ENCODE measurements at regions not wholly inside any gene's neighbourhood (a gene's known extent, or its start where the extent isn't known, plus 50 kb on each side); places are given as distances from the start of the nearest gene placed in this dataset.

- Histone ChIP-seq H3K9me3 (peaks cover 0 to 11% (median 0%) of the 10 kb centered on the region in 4 donors), H3K4me1 (no peaks in the 10 kb centered on the region), H3K36me3 (no peaks in the 10 kb centered on the region), H3K4me3 (no peak overlapping the region), H3K27me3 (no peaks in the 10 kb centered on the region), H3K27ac (no peak overlapping the region)
- DNase-seq (ENCODE audit: low spot score in 2 of 2): no peak
- WGBS, 2 donors: 82 to 83% methylated on average over 7 of the region's 7 CpGs
- no peak for TF ChIP-seq EP300 (IDR thresholded peaks at IDR 0.05)
Measured at GRCh38 chr11:70735976-70736375, 337.6 kb downstream of the CTTN start.

DNA sequence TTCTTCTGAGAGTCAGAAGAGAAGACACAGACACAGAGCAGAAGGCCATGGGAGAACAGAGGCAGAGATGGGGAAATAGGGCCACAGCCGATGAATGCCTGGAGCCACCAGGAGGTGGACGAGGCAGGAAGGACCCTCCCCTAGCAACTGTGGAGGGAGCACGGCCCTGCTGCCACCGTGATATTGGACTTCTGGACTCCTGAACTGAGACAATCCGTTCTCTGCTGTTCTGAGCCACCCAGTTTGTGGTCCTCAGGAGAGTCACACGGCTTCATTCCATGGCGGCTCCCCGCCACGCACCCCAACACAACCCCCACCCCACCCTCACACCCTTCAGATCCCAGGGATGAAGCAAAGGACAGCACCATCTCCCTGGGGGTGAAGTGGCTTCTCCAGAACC, 338.1 kb downstream of the CTTN start:
- Histone ChIP-seq H3K36me3 (no peaks in the 10 kb centered on the region), H3K4me1 (no peaks in the 10 kb centered on the region), H3K4me3 (no peak overlapping the region), H3K27ac (no peak overlapping the region), H3K27me3 (no peaks in the 10 kb centered on the region), H3K9me3 (peaks cover 0 to 11% (median 0%) of the 10 kb centered on the region in 4 donors)
- WGBS, 2 donors: 81% methylated on average over 8 to 9 of the region's 9 CpGs
- TF ChIP-seq, protein P1, sequence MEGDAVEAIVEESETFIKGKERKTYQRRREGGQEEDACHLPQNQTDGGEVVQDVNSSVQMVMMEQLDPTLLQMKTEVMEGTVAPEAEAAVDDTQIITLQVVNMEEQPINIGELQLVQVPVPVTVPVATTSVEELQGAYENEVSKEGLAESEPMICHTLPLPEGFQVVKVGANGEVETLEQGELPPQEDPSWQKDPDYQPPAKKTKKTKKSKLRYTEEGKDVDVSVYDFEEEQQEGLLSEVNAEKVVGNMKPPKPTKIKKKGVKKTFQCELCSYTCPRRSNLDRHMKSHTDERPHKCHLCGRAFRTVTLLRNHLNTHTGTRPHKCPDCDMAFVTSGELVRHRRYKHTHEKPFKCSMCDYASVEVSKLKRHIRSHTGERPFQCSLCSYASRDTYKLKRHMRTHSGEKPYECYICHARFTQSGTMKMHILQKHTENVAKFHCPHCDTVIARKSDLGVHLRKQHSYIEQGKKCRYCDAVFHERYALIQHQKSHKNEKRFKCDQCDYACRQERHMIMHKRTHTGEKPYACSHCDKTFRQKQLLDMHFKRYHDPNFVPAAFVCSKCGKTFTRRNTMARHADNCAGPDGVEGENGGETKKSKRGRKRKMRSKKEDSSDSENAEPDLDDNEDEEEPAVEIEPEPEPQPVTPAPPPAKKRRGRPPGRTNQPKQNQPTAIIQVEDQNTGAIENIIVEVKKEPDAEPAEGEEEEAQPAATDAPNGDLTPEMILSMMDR (IDR thresholded peaks at IDR 0.05): no peak
- TF ChIP-seq EP300 (IDR thresholded peaks at IDR 0.05): no peak
- no peak for TF ChIP-seq POLR2A (IDR thresholded peaks at IDR 0.05)
- no peak for DNase-seq (ENCODE audit: low spot score in 2 of 2)

GRCh38 chr11:70736937-70737640, 338.8 kb downstream of the CTTN start:
- Histone ChIP-seq H3K27me3 (no peaks in the 10 kb centered on the region), H3K9me3 (peaks cover 0 to 11% (median 0%) of the 10 kb centered on the region in 4 donors), H3K27ac (no peak overlapping the region), H3K36me3 (no peaks in the 10 kb centered on the region), H3K4me1 (no peaks in the 10 kb centered on the region), H3K4me3 (no peak overlapping the region)
- no peak for DNase-seq (ENCODE audit: low spot score in 2 of 2)
- TF ChIP-seq POLR2A (IDR thresholded peaks at IDR 0.05): no peak
- TF ChIP-seq, protein P1 (IDR thresholded peaks at IDR 0.05): no peak
- TF ChIP-seq EP300 (IDR thresholded peaks at IDR 0.05): no peak
- 86 to 87% methylated on average over 13 to 16 of the region's 17 CpGs for WGBS, 2 donors

- Histone ChIP-seq H3K27ac (no peak overlapping the region), H3K9me3 (peaks cover 0 to 11% (median 0%) of the 10 kb centered on the region in 4 donors), H3K36me3 (no peaks in the 10 kb centered on the region), H3K4me1 (no peaks in the 10 kb centered on the region), H3K4me3 (no peak overlapping the region), H3K27me3 (no peaks in the 10 kb centered on the region)
- DNase-seq (ENCODE audit: low spot score in 2 of 2): no peak
- TF ChIP-seq EP300 (IDR thresholded peaks at IDR 0.05) (no peak), POLR2A (IDR thresholded peaks at IDR 0.05) (no peak)
- TF ChIP-seq, protein P1 (IDR thresholded peaks at IDR 0.05): no peak
- WGBS, 2 donors: 90% methylated on average over 22 to 31 of the region's 31 CpGs
Measured at GRCh38 chr11:70737816-70738630, 339.7 kb downstream of the CTTN start.

DNA sequence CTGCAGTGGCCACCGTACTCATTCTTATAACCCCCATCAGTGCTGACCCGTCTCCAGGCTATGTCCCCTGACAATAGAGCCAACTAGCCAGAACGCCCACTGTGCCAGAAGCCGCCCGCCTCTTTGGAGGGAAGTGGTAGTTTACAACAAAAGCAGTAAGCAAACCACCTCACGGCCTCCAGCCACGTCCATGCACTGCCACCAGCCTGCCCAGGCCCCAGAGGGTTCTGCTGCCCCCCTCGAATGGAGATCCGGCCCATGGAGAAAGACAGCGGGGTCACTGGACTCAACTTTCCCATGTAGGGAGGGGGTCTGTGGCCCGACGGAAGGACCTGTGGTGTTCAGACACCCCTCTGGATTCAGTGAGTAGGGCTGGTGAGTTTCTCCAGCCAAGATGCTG, 340.3 kb downstream of the CTTN start:
- H3K4me3 ChIP-seq: no peak overlapping the region
- no peaks in the 10 kb centered on the region for H3K27me3 ChIP-seq
- whole genome bisulfite sequencing, 2 donors: 80 to 85% methylated on average over 9 to 12 of the region's 12 CpGs
- H3K9me3 ChIP-seq: peaks cover 0 to 11% (median 0%) of the 10 kb centered on the region in 4 donors
- TF ChIP-seq, protein P1 (IDR thresholded peaks at IDR 0.05): no peak
- TF ChIP-seq POLR2A (IDR thresholded peaks at IDR 0.05) (no peak), EP300 (IDR thresholded peaks at IDR 0.05) (no peak)
- no peak overlapping the region for H3K27ac ChIP-seq
- DNase-seq (ENCODE audit: low spot score in 2 of 2): no peak
- H3K4me1 ChIP-seq: no peaks in the 10 kb centered on the region
- H3K36me3 ChIP-seq: no peaks in the 10 kb centered on the region
